K562 (cell line): ENCODE measurements at regions not wholly inside any gene's neighbourhood (a gene's known extent, or its start where the extent isn't known, plus 50 kb on each side); places are given as distances from the start of the nearest gene placed in this dataset.

Source experiments
- ATAC-seq: fragments of 200-7000 bp; cut with Tn5 transposase; 3 replicates; pipeline ENCODE4 v1.9.1; 2020; ENCODE audit warnings: moderate library complexity
- BruUV-seq: library from RNA; stranded (reverse); fragments of 400-500 nt; replicated peaks from 2 replicates; lab custom pipeline; 2021; lab: Mats Ljungman, UMichigan
- CTCF ChIA-PET: fragments of 300-600 bp; formaldehyde crosslinking; extraction: SDS; loops from one replicate; lab custom pipeline; 2021; ENCODE audit warnings: low intra/inter-chr PET ratio; lab: Yijun Ruan, JAX
- POLR2A ChIA-PET: fragments of 300-600, 350-650 bp; sonication (Branson Sonifier 250); formaldehyde crosslinking; extraction: SDS; loops from one replicate; lab custom pipeline; 2021; ENCODE audit warnings: antibody characterized with exemption, inconsistent platforms; lab: Yijun Ruan, JAX
- DNase-seq, 4 experiments: peaks; one replicate each; pipeline versions ENCODE4 v3.0.0 to v3.0.0-alpha.2; 2011 to 2018; ENCODE audit warnings: low spot score in 3 of 4, mixed read lengths in 3 of 4; ENCODE audit errors: extremely low read depth in 1 of 4
- FAIRE-seq: peaks from 2 replicates; lab custom pipeline; 2011; peaks lifted over from hg19 to GRCh38; lab: Jason Lieb, UNC
- H2AFZ ChIP-seq: 2 replicates; pipeline ENCODE4 v1.6.0; 2011; ENCODE audit warnings: low read depth, low read length, control low read depth, inconsistent platforms
- H3K27ac ChIP-seq: fragments of 200-600 bp; 3 replicates; pipeline ENCODE4 v1.8.0; 2011; ENCODE audit warnings: low read depth, mild to moderate bottlenecking, control low read depth, inconsistent platforms, low read length, moderate library complexity, mixed read lengths; ENCODE audit errors: extremely low read depth
- H3K27me3 ChIP-seq, 2 experiments: fragments of 300-600 bp in 1 of 2; 2 replicates in 1 of 2; 3 replicates in 1 of 2; pipeline versions ENCODE4 v1.6.0 to v1.8.0; 2011; ENCODE audit warnings: inconsistent platforms in 2 of 2, low read length in 2 of 2, mild to moderate bottlenecking in 1 of 2, mixed read lengths in 1 of 2, moderate library complexity in 1 of 2; ENCODE audit not compliant: control insufficient read depth in 2 of 2, insufficient read depth in 2 of 2
- H3K36me3 ChIP-seq: fragments of 300-600 bp; 3 replicates; pipeline ENCODE4 v1.8.0; 2011; ENCODE audit warnings: mild to moderate bottlenecking, low read length, inconsistent platforms; ENCODE audit not compliant: control insufficient read depth, insufficient read depth
- H3K4me1 ChIP-seq, 2 experiments: fragments of 200-600 bp in 1 of 2; replicated peaks in 1 of 2; 2 replicates in 1 of 2; 3 replicates in 1 of 2; pipeline versions ENCODE4 v1.5.1 to v1.8.0; 2011; ENCODE audit warnings: inconsistent platforms in 2 of 2, low read length in 2 of 2, mild to moderate bottlenecking in 1 of 2, mixed read lengths in 1 of 2, moderate library complexity in 1 of 2; ENCODE audit not compliant: control insufficient read depth in 2 of 2, insufficient read depth in 2 of 2
- H3K4me2 ChIP-seq: 2 replicates; pipeline ENCODE4 v1.6.1; 2011; ENCODE audit warnings: low read length, control low read depth, inconsistent platforms, mixed read lengths; ENCODE audit not compliant: insufficient read depth
- H3K4me3 ChIP-seq: fragments of 200-600 bp; sonication (generic), shearing (Covaris generic); 2 replicates; pipeline ENCODE4 v1.5.1; 2016; ENCODE audit warnings: control low read depth, inconsistent platforms
- H3K79me2 ChIP-seq: fragments of 200-600 bp; 3 replicates; pipeline ENCODE4 v1.8.0; 2011; ENCODE audit warnings: low read length, inconsistent platforms; ENCODE audit not compliant: control insufficient read depth, insufficient read depth
- H3K9ac ChIP-seq, 2 experiments: 2 replicates each; pipeline versions ENCODE4 v1.6.0 to v1.6.1; 2011; ENCODE audit warnings: low read depth in 2 of 2, low read length in 2 of 2, control low read depth in 1 of 2, inconsistent platforms in 1 of 2, mild to moderate bottlenecking in 1 of 2, mixed read lengths in 1 of 2; ENCODE audit not compliant: insufficient read depth in 1 of 2
- H3K9me1 ChIP-seq: one replicate; pipeline ENCODE4 v1.6.0; 2011; ENCODE audit warnings: inconsistent platforms, mild to moderate bottlenecking, low read length, moderate library complexity; ENCODE audit not compliant: control insufficient read depth, insufficient read depth
- H3K9me3 ChIP-seq: replicated peaks from 2 replicates; pipeline ENCODE4 v1.5.1; 2011; ENCODE audit warnings: low read depth, low read length, inconsistent platforms; ENCODE audit not compliant: control insufficient read depth, insufficient read depth
- H4K20me1 ChIP-seq: replicated peaks from 2 replicates; pipeline ENCODE4 v1.6.1; 2011; ENCODE audit warnings: low read length, inconsistent platforms, mixed read lengths; ENCODE audit not compliant: control insufficient read depth, insufficient read depth
- BACH1 ChIP-seq: fragments of 200-800 bp; sonication (Bioruptor generic); IDR thresholded peaks from 2 replicates; pipeline ENCODE4 v1.6.1; 2016; ENCODE audit warnings: missing genetic modification characterization, missing compliant biosample characterization
- BRF1 ChIP-seq: IDR thresholded peaks from 3 replicates; pipeline ENCODE4 v1.6.1; 2011; ENCODE audit warnings: borderline replicate concordance, mild to moderate bottlenecking; ENCODE audit not compliant: insufficient read length; ENCODE audit errors: extremely low read depth
- E2F4 ChIP-seq: sonication (generic); formaldehyde crosslinking; IDR thresholded peaks from 2 replicates; pipeline ENCODE4 v1.8.0; 2022; ENCODE audit warnings: mild to moderate bottlenecking, low read depth, missing genetic modification reagents
- FOS ChIP-seq: IDR thresholded peaks from 3 replicates; pipeline ENCODE4 v1.6.1; 2011; ENCODE audit not compliant: insufficient read length; ENCODE audit errors: extremely low read depth
- MLLT1 ChIP-seq, 2 experiments: fragments of 450-650 bp; IDR thresholded peaks; 2 replicates each; pipeline ENCODE4 v1.6.1; 2016
- NBN ChIP-seq: fragments of 450-650 bp; IDR thresholded peaks from 2 replicates; pipeline ENCODE4 v1.6.1; 2016; ENCODE audit warnings: low read depth, mild to moderate bottlenecking
- PATZ1 ChIP-seq: fragments of 250-450 bp; sonication (Bioruptor Pico); IDR thresholded peaks from 2 replicates; pipeline ENCODE4 v1.5.0; 2020; ENCODE audit warnings: mild to moderate bottlenecking, borderline replicate concordance
- PHB2 ChIP-seq: fragments of 450-650 bp; IDR thresholded peaks from 2 replicates; pipeline ENCODE4 v1.6.1; 2017; ENCODE audit warnings: low read depth
- PHF8 ChIP-seq: fragments of 200-600 bp; sonication (generic); IDR thresholded peaks from 2 replicates; pipeline ENCODE4 v1.6.1; 2012; ENCODE audit warnings: mixed run types, mild to moderate bottlenecking, inconsistent platforms, low read length, moderate library complexity, borderline replicate concordance
- RBFOX2 ChIP-seq: fragments of 200-400 bp; formaldehyde crosslinking; IDR thresholded peaks from 2 replicates; pipeline ENCODE4 v1.6.1; 2017; ENCODE audit warnings: low read depth, mild to moderate bottlenecking, low read length, moderate library complexity
- SMARCA4 ChIP-seq: fragments of 450-650 bp; IDR thresholded peaks from 2 replicates; pipeline ENCODE4 v1.6.1; 2016
- STAT5B ChIP-seq: fragments of 250-450 bp; sonication (Bioruptor Pico); IDR thresholded peaks from 2 replicates; pipeline ENCODE4 v1.8.0; 2021; ENCODE audit warnings: mild to moderate bottlenecking, inconsistent platforms
- U2AF1 ChIP-seq: fragments of 200-400 bp; formaldehyde crosslinking; optimal IDR thresholded peaks from 2 replicates; pipeline ENCODE3; 2017; ENCODE audit warnings: mild to moderate bottlenecking, low read depth, low read length, moderate library complexity
- ZEB2 ChIP-seq: fragments of 450-650 bp; IDR thresholded peaks from 2 replicates; pipeline ENCODE4 v1.6.1; 2016
- ZNF197 ChIP-seq: fragments of 200-800 bp; sonication (Bioruptor generic); IDR thresholded peaks from 2 replicates; pipeline ENCODE4 v1.6.1; 2016; ENCODE audit warnings: low read depth, missing genetic modification characterization, missing compliant biosample characterization
- ZNF217 ChIP-seq: sonication (generic); formaldehyde crosslinking; IDR thresholded peaks from 2 replicates; pipeline ENCODE4 v1.8.0; 2022; ENCODE audit warnings: mild to moderate bottlenecking, missing genetic modification reagents
- ZNF280A ChIP-seq: fragments of 450-650 bp; IDR thresholded peaks from 2 replicates; pipeline ENCODE4 v1.6.1; 2018; ENCODE audit warnings: mild to moderate bottlenecking, low read depth; ENCODE audit not compliant: partially characterized antibody
- ZNF589 ChIP-seq: fragments of 200-800 bp; sonication (Bioruptor generic); IDR thresholded peaks from 2 replicates; pipeline ENCODE4 v1.6.1; 2016; ENCODE audit warnings: low read depth, missing genetic modification characterization, missing compliant biosample characterization
- in situ Hi-C: fragments of 300-500 bp; cut with MboI; formaldehyde crosslinking; loops from 4 replicates; pipeline ENCODE4 v1.15.0; 2018; ENCODE audit warnings: inconsistent platforms, mixed read lengths
- intact Hi-C: fragments of 100-400 bp; cut with micrococcal nuclease; formaldehyde crosslinking; loops from 2 replicates; pipeline ENCODE4 v1.14.2; 2022

GRCh38 chr2:201542291-201542690 is 90.8 kb downstream of the STRADB start:
- Histone ChIP-seq H3K9me3 (no peaks in the 10 kb centered on the region), H3K79me2 (no peaks in the 10 kb centered on the region), H3K4me1 (no peaks in the 10 kb centered on the region; a peak in 1 of 5 replicates), H4K20me1 (no peaks in the 10 kb centered on the region), H3K27ac (no peak overlapping the region), H3K4me2 (no peak overlapping the region), H2AFZ (no peak overlapping the region)
- ATAC-seq: no peak
- no peak for TF ChIP-seq BACH1 (tag)
- no peak for TF ChIP-seq FOS
- TF ChIP-seq ZEB2: no peak
- no peak for TF ChIP-seq ZNF280A
- no peak for TF ChIP-seq PHB2
- no peak for TF ChIP-seq SMARCA4
- TF ChIP-seq STAT5B: no peak
- TF ChIP-seq NBN: no peak
- TF ChIP-seq ZNF217 (CRISPR knock-in tag): no peak
- no peak for TF ChIP-seq U2AF1
- TF ChIP-seq BRF1: no peak
- TF ChIP-seq E2F4 (CRISPR knock-in tag): no peak
- no peak for TF ChIP-seq MLLT1 (IDR thresholded peaks at IDR 0.05)
- no peak for TF ChIP-seq PATZ1
- TF ChIP-seq ZNF589 (CRISPR knock-in tag): no peak
- TF ChIP-seq RBFOX2: no peak
- no peak for TF ChIP-seq PHF8
- no peak for TF ChIP-seq ZNF197
- TF ChIP-seq, all 486 proteins: peak for 0
- in situ Hi-C loops (no loop called here), intact Hi-C loops (no loop called here)
- Histone ChIP-seq H3K9ac (no peak overlapping the region), H3K4me3 (no peak overlapping the region), H3K27me3 (no peaks in the 10 kb centered on the region), H3K9me1 (no peaks in the 10 kb centered on the region), H3K36me3 (no peaks in the 10 kb centered on the region)
- POLR2A ChIA-PET: no interaction called here
- BruUV-seq: no TSS peak
- no peak for FAIRE-seq
- DNase-seq: no peak
- CTCF ChIA-PET: no interaction called here
